ENCODE measurements at regions not wholly inside any gene's neighbourhood (a gene's known extent, or its start where the extent isn't known, plus 50 kb on each side); places are given as distances from the start of the nearest gene placed in this dataset.

DNA sequence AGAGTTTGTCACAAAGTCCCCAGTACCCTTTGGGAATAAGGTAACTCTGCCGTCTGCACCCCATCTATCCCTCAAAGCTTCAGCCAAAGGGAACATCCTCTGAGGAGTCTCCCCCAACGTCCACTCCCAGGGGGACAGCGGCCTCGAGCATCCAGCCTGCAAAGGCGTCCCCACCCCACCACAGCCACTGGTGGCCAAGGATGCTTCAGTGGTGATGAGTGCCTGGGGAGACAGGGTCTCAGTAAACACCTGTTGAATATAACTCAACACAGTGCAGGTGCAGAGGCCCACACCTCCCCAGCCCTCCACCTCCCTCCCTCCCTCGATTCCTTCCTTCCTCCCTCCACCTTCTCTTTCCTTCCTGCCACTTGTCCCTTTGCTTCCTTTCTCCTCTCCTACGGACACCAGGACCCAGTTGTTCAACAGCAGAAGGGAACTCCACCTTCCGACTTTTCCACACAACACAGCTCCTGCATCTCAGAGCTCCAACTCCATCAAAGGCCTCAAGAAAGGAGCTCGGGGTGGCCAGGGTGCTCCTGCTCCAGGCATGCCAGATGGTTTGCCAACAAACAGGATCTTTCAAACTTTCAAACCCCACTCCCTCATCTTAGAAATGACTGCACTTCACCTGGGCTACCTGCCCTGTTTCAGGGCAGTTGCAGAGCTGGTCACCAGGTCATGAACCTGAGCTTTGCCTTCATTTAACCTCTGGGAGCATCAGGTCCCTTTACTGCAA is 87.8 kb upstream of the SNTG2 start:
- no peaks in the 10 kb centered on the region for H3K27me3 ChIP-seq (ENCODE audit: insufficient read depth)
- no peaks in the 10 kb centered on the region for H3F3A ChIP-seq (replicated peaks; ENCODE audit: insufficient read depth)
- H4K20me1 ChIP-seq (ENCODE audit: insufficient read depth) = no peaks in the 10 kb centered on the region
- H3K4me2 ChIP-seq = no peak overlapping the region
- H3K9me3 ChIP-seq = no peaks in the 10 kb centered on the region
- H3K9ac ChIP-seq = no peak overlapping the region
- H3K36me3 ChIP-seq (replicated peaks in 1 of 2; ENCODE audit: control insufficient read depth in 1 of 2, insufficient read depth in 2 of 2, low read length in 1 of 2) = no peaks in the 10 kb centered on the region
- H2AFZ ChIP-seq (ENCODE audit: low read depth) = no peak overlapping the region
- no peaks in the 10 kb centered on the region for H3K9me2 ChIP-seq
- H3K27ac ChIP-seq (ENCODE audit: low read depth in 2 of 2, low read length in 1 of 2) = no peak overlapping the region
- H3K4me3 ChIP-seq (ENCODE audit: low read depth in 2 of 2, low read length in 1 of 2) = no peak overlapping the region
- TF ChIP-seq POLR2AphosphoS5 (IDR thresholded peaks at IDR 0.05; ENCODE audit: low read depth, low read length) = no peak
- no peak for TF ChIP-seq TCF12 (IDR thresholded peaks at IDR 0.05)
- TF ChIP-seq CHD2 (IDR thresholded peaks at IDR 0.05; ENCODE audit: low read length, partially characterized antibody) = no peak
- TF ChIP-seq, protein P1, sequence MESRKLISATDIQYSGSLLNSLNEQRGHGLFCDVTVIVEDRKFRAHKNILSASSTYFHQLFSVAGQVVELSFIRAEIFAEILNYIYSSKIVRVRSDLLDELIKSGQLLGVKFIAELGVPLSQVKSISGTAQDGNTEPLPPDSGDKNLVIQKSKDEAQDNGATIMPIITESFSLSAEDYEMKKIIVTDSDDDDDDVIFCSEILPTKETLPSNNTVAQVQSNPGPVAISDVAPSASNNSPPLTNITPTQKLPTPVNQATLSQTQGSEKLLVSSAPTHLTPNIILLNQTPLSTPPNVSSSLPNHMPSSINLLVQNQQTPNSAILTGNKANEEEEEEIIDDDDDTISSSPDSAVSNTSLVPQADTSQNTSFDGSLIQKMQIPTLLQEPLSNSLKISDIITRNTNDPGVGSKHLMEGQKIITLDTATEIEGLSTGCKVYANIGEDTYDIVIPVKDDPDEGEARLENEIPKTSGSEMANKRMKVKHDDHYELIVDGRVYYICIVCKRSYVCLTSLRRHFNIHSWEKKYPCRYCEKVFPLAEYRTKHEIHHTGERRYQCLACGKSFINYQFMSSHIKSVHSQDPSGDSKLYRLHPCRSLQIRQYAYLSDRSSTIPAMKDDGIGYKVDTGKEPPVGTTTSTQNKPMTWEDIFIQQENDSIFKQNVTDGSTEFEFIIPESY (IDR thresholded peaks at IDR 0.05; ENCODE audit: borderline replicate concordance, low read depth) = no peak
- TF ChIP-seq, protein P2, sequence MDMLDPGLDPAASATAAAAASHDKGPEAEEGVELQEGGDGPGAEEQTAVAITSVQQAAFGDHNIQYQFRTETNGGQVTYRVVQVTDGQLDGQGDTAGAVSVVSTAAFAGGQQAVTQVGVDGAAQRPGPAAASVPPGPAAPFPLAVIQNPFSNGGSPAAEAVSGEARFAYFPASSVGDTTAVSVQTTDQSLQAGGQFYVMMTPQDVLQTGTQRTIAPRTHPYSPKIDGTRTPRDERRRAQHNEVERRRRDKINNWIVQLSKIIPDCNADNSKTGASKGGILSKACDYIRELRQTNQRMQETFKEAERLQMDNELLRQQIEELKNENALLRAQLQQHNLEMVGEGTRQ (IDR thresholded peaks at IDR 0.05; ENCODE audit: borderline replicate concordance, low read depth, low read length) = no peak
- no peak for TF ChIP-seq MEF2A (IDR thresholded peaks at IDR 0.05; ENCODE audit: borderline replicate concordance, low read depth)
- TF ChIP-seq FOXM1 (IDR thresholded peaks at IDR 0.05; ENCODE audit: low read depth) = no peak
- no peak for TF ChIP-seq FOXJ3 (CRISPR knock-in tag; IDR thresholded peaks at IDR 0.05)
- TF ChIP-seq TEAD4 (IDR thresholded peaks at IDR 0.05; ENCODE audit: borderline replicate concordance, insufficient read depth) = no peak
- no peak for TF ChIP-seq RCOR1 (IDR thresholded peaks at IDR 0.05; ENCODE audit: low read length)
- TF ChIP-seq NRF1 (IDR thresholded peaks at IDR 0.05; ENCODE audit: low read depth, low read length) = no peak
- ChIA-PET CTCF (no interaction called here), POLR2A (no interaction called here)
- no peak for DNase-seq
- H3K4me1 ChIP-seq (ENCODE audit: control insufficient read depth in 1 of 2, insufficient read depth in 2 of 2, low read depth in 1 of 2, low read length in 1 of 2) = peaks cover 0 to 35% of the 10 kb centered on the region in 2 experiments; a peak in 2 of 4 replicates
- 35% methylated on average over 9 of the region's 9 CpGs for WGBS (ENCODE audit: low lambda C conversion rate)
- H3K79me2 ChIP-seq (ENCODE audit: insufficient read depth) = no peaks in the 10 kb centered on the region

DNA sequence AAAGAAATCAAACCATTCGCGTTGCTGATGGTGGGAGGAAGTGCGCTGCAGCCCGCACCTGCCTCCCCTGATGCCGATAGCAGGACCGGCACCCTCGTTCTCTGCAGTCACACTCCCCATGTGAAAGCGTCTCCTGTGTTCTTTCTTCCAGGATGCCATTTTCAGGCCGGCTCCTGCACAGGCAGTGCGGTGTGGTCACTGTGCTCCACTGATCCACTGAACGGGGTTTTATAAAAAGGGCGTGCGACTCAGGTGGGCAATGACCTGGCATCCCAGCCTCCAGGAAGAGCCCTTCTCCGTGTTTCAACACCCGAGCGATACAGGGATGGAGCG is 88.3 kb upstream of the SNTG2 start:
- no peaks in the 10 kb centered on the region for H3K79me2 ChIP-seq (ENCODE audit: insufficient read depth)
- H3K9me2 ChIP-seq = no peaks in the 10 kb centered on the region
- no peaks in the 10 kb centered on the region for H3F3A ChIP-seq (replicated peaks; ENCODE audit: insufficient read depth)
- H3K4me2 ChIP-seq = no peak overlapping the region
- H2AFZ ChIP-seq (ENCODE audit: low read depth) = no peak overlapping the region
- no peaks in the 10 kb centered on the region for H3K27me3 ChIP-seq (ENCODE audit: insufficient read depth)
- DNase-seq = no peak
- H3K9me3 ChIP-seq = no peaks in the 10 kb centered on the region
- no peaks in the 10 kb centered on the region for H3K36me3 ChIP-seq (replicated peaks in 1 of 2; ENCODE audit: control insufficient read depth in 1 of 2, insufficient read depth in 2 of 2, low read length in 1 of 2)
- POLR2A ChIA-PET = no interaction called here
- H3K4me1 ChIP-seq (ENCODE audit: control insufficient read depth in 1 of 2, insufficient read depth in 2 of 2, low read depth in 1 of 2, low read length in 1 of 2) = peaks cover 0 to 38% of the 10 kb centered on the region in 2 experiments; a peak in 2 of 4 replicates
- WGBS (ENCODE audit: low lambda C conversion rate) = 70% methylated on average over 17 of the region's 17 CpGs
- CTCF ChIA-PET = no interaction called here
- H4K20me1 ChIP-seq (ENCODE audit: insufficient read depth) = no peaks in the 10 kb centered on the region
- H3K9ac ChIP-seq = no peak overlapping the region
- H3K27ac ChIP-seq (ENCODE audit: low read depth in 2 of 2, low read length in 1 of 2) = no peak overlapping the region
- no peak for TF ChIP-seq SMC3 (IDR thresholded peaks at IDR 0.05; ENCODE audit: low read depth, low read length)
- TF ChIP-seq RCOR1 (IDR thresholded peaks at IDR 0.05; ENCODE audit: low read length) = no peak
- TF ChIP-seq FOXJ3 (CRISPR knock-in tag; IDR thresholded peaks at IDR 0.05) = no peak
- TF ChIP-seq ELF1 (IDR thresholded peaks at IDR 0.05) = no peak
- TF ChIP-seq FOSL2 (IDR thresholded peaks at IDR 0.05; ENCODE audit: borderline replicate concordance, low read depth) = no peak
- TF ChIP-seq RAD21 (IDR thresholded peaks at IDR 0.05; ENCODE audit: low read length) = no peak
- no peak for TF ChIP-seq TAF1 (IDR thresholded peaks at IDR 0.05; ENCODE audit: borderline replicate concordance, low read depth, low read length)
- TF ChIP-seq, protein P3, sequence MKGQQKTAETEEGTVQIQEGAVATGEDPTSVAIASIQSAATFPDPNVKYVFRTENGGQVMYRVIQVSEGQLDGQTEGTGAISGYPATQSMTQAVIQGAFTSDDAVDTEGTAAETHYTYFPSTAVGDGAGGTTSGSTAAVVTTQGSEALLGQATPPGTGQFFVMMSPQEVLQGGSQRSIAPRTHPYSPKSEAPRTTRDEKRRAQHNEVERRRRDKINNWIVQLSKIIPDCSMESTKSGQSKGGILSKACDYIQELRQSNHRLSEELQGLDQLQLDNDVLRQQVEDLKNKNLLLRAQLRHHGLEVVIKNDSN (IDR thresholded peaks at IDR 0.05; ENCODE audit: borderline replicate concordance, low read depth) = no peak
- TF ChIP-seq TEAD4 (IDR thresholded peaks at IDR 0.05; ENCODE audit: borderline replicate concordance, insufficient read depth) = no peak
- no peak for TF ChIP-seq POLR2AphosphoS5 (IDR thresholded peaks at IDR 0.05; ENCODE audit: low read depth, low read length)
- no peak for TF ChIP-seq JUND (IDR thresholded peaks at IDR 0.05)
- TF ChIP-seq NRF1 (IDR thresholded peaks at IDR 0.05; ENCODE audit: low read depth, low read length) = no peak
- TF ChIP-seq, protein P1 (IDR thresholded peaks at IDR 0.05; ENCODE audit: borderline replicate concordance, low read depth) = no peak
- no peak for TF ChIP-seq SIN3A (IDR thresholded peaks at IDR 0.05; ENCODE audit: borderline replicate concordance, low read depth, low read length)
- TF ChIP-seq, protein P4, sequence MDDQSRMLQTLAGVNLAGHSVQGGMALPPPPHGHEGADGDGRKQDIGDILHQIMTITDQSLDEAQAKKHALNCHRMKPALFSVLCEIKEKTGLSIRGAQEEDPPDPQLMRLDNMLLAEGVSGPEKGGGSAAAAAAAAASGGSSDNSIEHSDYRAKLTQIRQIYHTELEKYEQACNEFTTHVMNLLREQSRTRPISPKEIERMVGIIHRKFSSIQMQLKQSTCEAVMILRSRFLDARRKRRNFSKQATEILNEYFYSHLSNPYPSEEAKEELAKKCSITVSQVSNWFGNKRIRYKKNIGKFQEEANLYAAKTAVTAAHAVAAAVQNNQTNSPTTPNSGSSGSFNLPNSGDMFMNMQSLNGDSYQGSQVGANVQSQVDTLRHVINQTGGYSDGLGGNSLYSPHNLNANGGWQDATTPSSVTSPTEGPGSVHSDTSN (IDR thresholded peaks at IDR 0.05) = no peak
- TF ChIP-seq, protein P5, sequence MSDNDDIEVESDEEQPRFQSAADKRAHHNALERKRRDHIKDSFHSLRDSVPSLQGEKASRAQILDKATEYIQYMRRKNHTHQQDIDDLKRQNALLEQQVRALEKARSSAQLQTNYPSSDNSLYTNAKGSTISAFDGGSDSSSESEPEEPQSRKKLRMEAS (IDR thresholded peaks at IDR 0.05; ENCODE audit: low read depth) = no peak
- no peak overlapping the region for H3K4me3 ChIP-seq (ENCODE audit: low read depth in 2 of 2, low read length in 1 of 2)
